SK-N-SH (cell line): ENCODE measurements at regions not wholly inside any gene's neighbourhood (a gene's known extent, or its start where the extent isn't known, plus 50 kb on each side); places are given as distances from the start of the nearest gene placed in this dataset.

Source experiments
- EP300 ChIP-seq, 2 experiments: IDR thresholded peaks; 2 replicates each; pipeline versions ENCODE4 v1.4.0 to v1.6.1; 2012; ENCODE audit warnings: borderline replicate concordance in 1 of 2, low read depth in 1 of 2, low read length in 1 of 2
- GABPA ChIP-seq: IDR thresholded peaks from 2 replicates; pipeline ENCODE4 v1.4.0; 2012; ENCODE audit warnings: low read depth, mild to moderate bottlenecking
- JUND ChIP-seq: IDR thresholded peaks from 2 replicates; pipeline ENCODE4 v1.4.0; 2012
- NFIC ChIP-seq: IDR thresholded peaks from 2 replicates; pipeline ENCODE4 v1.4.0; 2012; ENCODE audit warnings: borderline replicate concordance
- POLR2AphosphoS5 ChIP-seq: IDR thresholded peaks from 2 replicates; pipeline ENCODE4 v1.6.1; 2012; ENCODE audit warnings: low read depth, low read length
- RAD21 ChIP-seq: IDR thresholded peaks from 2 replicates; pipeline ENCODE4 v1.6.1; 2012; ENCODE audit warnings: mild to moderate bottlenecking, low read length
- SIN3A ChIP-seq: IDR thresholded peaks from 2 replicates; pipeline ENCODE4 v1.6.1; 2012; ENCODE audit warnings: low read depth, mild to moderate bottlenecking, low read length, moderate library complexity, borderline replicate concordance
- TF ChIP-seq, protein P1 (sequence below): fragments of 200-600 bp; sonication (generic); IDR thresholded peaks from 2 replicates; pipeline ENCODE4 v1.6.1; 2017; ENCODE audit warnings: antibody characterized with exemption, mild to moderate bottlenecking, moderate library complexity

- TF ChIP-seq, protein P1, sequence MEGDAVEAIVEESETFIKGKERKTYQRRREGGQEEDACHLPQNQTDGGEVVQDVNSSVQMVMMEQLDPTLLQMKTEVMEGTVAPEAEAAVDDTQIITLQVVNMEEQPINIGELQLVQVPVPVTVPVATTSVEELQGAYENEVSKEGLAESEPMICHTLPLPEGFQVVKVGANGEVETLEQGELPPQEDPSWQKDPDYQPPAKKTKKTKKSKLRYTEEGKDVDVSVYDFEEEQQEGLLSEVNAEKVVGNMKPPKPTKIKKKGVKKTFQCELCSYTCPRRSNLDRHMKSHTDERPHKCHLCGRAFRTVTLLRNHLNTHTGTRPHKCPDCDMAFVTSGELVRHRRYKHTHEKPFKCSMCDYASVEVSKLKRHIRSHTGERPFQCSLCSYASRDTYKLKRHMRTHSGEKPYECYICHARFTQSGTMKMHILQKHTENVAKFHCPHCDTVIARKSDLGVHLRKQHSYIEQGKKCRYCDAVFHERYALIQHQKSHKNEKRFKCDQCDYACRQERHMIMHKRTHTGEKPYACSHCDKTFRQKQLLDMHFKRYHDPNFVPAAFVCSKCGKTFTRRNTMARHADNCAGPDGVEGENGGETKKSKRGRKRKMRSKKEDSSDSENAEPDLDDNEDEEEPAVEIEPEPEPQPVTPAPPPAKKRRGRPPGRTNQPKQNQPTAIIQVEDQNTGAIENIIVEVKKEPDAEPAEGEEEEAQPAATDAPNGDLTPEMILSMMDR = no peak
- TF ChIP-seq SIN3A (no peak), GABPA (no peak), EP300 (IDR thresholded peaks at IDR 0.05; ENCODE audit: borderline replicate concordance in 1 of 2, low read depth in 1 of 2, low read length in 1 of 2) (peak in 1 of 2 experiments; percentile 66; a peak in 2 of 4 replicates), NFIC (no peak), JUND (no peak), POLR2AphosphoS5 (no peak), RAD21 (no peak; the same call in 1 of the 2 replicates)
Measured at GRCh38 chr5:169410996-169411783, 110.3 kb upstream of the SLIT3 start.
